Transverse colon (tissue), 4 donors: ENCODE measurements at regions not wholly inside any gene's neighbourhood (a gene's known extent, or its start where the extent isn't known, plus 50 kb on each side); places are given as distances from the start of the nearest gene placed in this dataset.

Experiments used
- DNase-seq: peaks from one replicate; pipeline ENCODE4 v3.0.0-alpha.2; 2019
- H3K27ac ChIP-seq, 4 donors: fragments of 200-600 bp; sonication (generic); 2 replicates each; pipeline ENCODE4 v1.5.1; 2016 to 2018; ENCODE audit warnings: inconsistent platforms in 4 of 4
- H3K27me3 ChIP-seq: fragments of 200-600 bp; sonication (generic); 2 replicates; pipeline ENCODE4 v1.5.1; 2017; ENCODE audit warnings: inconsistent platforms
- H3K36me3 ChIP-seq, 4 donors: fragments of 200-600 bp; sonication (generic); 2 replicates each; pipeline ENCODE4 v1.5.1; 2017 to 2019; ENCODE audit warnings: inconsistent platforms in 4 of 4
- H3K4me1 ChIP-seq, 4 donors: fragments of 200-600 bp; sonication (generic); 2 replicates each; pipeline ENCODE4 v1.5.1; 2017 to 2020; ENCODE audit warnings: inconsistent platforms in 4 of 4
- H3K4me3 ChIP-seq, 4 donors: fragments of 200-600 bp; sonication (generic); 1 replicate in 1 of 4; 2 replicates in 3 of 4; pipeline versions ENCODE4 v1.5.1 to v1.6.1; 2017 to 2019; ENCODE audit warnings: inconsistent platforms in 4 of 4
- H3K9me3 ChIP-seq, 2 donors: fragments of 200-600 bp; sonication (generic); 2 replicates each; pipeline ENCODE4 v1.5.1; 2017 to 2019; ENCODE audit warnings: inconsistent platforms in 2 of 2
- EP300 ChIP-seq: sonication (generic); formaldehyde crosslinking; IDR thresholded peaks from one replicate; pipeline ENCODE4 v1.6.1; 2017; ENCODE audit warnings: antibody characterized with exemption, low read depth
- POLR2A ChIP-seq: fragments of 450-650 bp; IDR thresholded peaks from one replicate; pipeline ENCODE4 v1.6.1; 2016; ENCODE audit warnings: antibody characterized with exemption, mild to moderate bottlenecking, moderate library complexity
- POLR2AphosphoS5 ChIP-seq, 3 donors: sonication (generic); formaldehyde crosslinking; IDR thresholded peaks; one replicate each; pipeline ENCODE4 v1.6.1; 2016; ENCODE audit warnings: antibody characterized with exemption in 3 of 3
- WGBS, 2 donors: methylation state at CpG; one replicate each; pipeline ENCODE4 v1.1.5; 2018; ENCODE audit warnings: low coverage in 1 of 2; 5-methylcytosine and 5-hydroxymethylcytosine counted together
- in situ Hi-C, 4 donors: fragments of 200-750 bp; cut with MboI; loops; one replicate each; pipeline versions ENCODE4 v1.15.0 to v1.15.1; 2017; ENCODE audit warnings: low sequenced_read_pairs in 3 of 4, low pct_ligation_motif_present in 1 of 4, low pct_unique_long_range_greater_than_20kb in 1 of 4
- intact Hi-C: fragments of 100-400 bp; cut with DNase I; formaldehyde crosslinking; loops from one replicate; pipeline ENCODE4 v1.15.1; 2023; ENCODE audit warnings: low total_unique reads
- TF ChIP-seq, protein P1 (sequence below), 5 experiments: fragments of 200-600 bp in 3 of 5; fragments of 450-650 bp in 2 of 5; sonication (generic) in 3 of 5; IDR thresholded peaks; 1 replicate in 2 of 5; 2 replicates in 3 of 5; pipeline ENCODE4 v1.5.1; 2016 to 2017; ENCODE audit warnings: antibody characterized with exemption in 5 of 5, inconsistent platforms in 3 of 5, mild to moderate bottlenecking in 2 of 5, moderate library complexity in 1 of 5

DNA sequence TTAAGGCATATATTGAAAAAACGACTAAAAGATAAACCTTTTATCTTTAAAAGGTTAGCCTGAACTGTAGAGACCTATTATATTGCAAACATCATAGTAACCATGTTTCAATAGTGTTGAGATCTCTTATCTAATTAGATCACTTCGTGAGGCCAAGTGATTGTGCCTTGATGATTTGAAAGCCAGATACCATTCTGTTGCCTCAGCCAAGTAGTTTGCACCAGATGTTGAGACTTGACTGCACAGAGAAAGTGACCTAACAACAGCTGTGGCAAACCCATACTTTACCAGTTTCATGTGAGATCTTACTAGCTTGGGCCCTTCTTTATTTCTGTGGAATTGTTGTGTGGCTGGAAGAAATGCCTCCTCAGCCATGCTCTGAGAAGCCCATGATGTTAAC, 717.3 kb downstream of the KCNJ2 start:
- Histone ChIP-seq H3K4me1 (no peaks in the 10 kb centered on the region), H3K9me3 (no peaks in the 10 kb centered on the region), H3K27me3 (no peaks in the 10 kb centered on the region), H3K27ac (no peak overlapping the region), H3K4me3 (no peak overlapping the region), H3K36me3 (no peaks in the 10 kb centered on the region)
- TF ChIP-seq EP300 = no peak
- TF ChIP-seq, protein P1, sequence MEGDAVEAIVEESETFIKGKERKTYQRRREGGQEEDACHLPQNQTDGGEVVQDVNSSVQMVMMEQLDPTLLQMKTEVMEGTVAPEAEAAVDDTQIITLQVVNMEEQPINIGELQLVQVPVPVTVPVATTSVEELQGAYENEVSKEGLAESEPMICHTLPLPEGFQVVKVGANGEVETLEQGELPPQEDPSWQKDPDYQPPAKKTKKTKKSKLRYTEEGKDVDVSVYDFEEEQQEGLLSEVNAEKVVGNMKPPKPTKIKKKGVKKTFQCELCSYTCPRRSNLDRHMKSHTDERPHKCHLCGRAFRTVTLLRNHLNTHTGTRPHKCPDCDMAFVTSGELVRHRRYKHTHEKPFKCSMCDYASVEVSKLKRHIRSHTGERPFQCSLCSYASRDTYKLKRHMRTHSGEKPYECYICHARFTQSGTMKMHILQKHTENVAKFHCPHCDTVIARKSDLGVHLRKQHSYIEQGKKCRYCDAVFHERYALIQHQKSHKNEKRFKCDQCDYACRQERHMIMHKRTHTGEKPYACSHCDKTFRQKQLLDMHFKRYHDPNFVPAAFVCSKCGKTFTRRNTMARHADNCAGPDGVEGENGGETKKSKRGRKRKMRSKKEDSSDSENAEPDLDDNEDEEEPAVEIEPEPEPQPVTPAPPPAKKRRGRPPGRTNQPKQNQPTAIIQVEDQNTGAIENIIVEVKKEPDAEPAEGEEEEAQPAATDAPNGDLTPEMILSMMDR (IDR thresholded peaks at IDR 0.05) = no peak
- no peak for TF ChIP-seq POLR2AphosphoS5 (IDR thresholded peaks at IDR 0.05)
- no peak for TF ChIP-seq POLR2A
- no peak for DNase-seq
- in situ Hi-C loops = no loop called here
- WGBS, 2 donors = 31 to 33% methylated on average over 2 of the region's 2 CpGs
- intact Hi-C loops = no loop called here

DNA sequence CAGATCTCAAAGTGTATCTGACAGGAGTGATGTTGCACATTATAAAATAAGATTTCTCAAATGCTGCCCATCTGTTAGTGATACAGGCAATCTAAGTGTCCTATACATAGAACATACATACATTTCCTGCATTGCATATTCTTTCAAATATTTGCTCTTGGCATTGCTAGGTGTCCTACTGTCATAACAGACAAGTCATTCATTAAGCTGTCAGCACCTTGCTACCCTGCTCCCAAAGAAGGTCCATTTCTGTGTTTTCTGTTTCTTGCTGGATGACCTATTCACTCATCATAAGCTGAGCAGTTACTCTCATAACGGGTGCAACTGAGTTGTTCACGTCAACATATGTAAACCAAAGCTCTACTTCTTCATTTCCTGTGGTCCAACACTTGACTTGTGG, 719.0 kb downstream of the KCNJ2 start:
- Histone ChIP-seq H3K27me3 (no peaks in the 10 kb centered on the region), H3K4me1 (no peaks in the 10 kb centered on the region), H3K9me3 (no peaks in the 10 kb centered on the region), H3K27ac (no peak overlapping the region), H3K36me3 (no peaks in the 10 kb centered on the region), H3K4me3 (no peak overlapping the region)
- DNase-seq = no peak
- TF ChIP-seq, protein P1 (IDR thresholded peaks at IDR 0.05) = no peak
- no peak for TF ChIP-seq POLR2AphosphoS5 (IDR thresholded peaks at IDR 0.05)
- 74 to 75% methylated on average over 2 of the region's 2 CpGs for WGBS, 2 donors
- intact Hi-C loops (no loop called here), in situ Hi-C loops (no loop called here)

DNA sequence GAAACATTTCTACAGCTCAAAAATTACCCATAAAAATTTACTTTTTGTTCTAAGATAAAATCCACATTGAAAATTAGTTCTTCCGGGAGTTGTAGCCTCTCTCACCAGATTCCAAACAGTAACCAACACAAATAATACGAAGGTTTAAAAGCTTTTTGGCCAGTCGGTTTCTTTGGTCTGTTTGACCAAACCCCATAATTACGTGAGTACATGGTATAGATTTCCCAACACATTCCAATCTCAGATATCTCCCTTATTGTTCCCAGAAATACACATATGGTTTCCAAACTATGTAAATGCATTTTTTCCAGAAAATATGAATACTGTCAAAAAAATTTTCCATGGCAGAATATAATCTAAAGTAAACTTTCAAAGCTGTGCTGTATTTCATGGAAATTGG, 722.0 kb downstream of the KCNJ2 start:
- no peaks in the 10 kb centered on the region for H3K4me1 ChIP-seq
- in situ Hi-C loops = no loop called here
- no peak for TF ChIP-seq POLR2A
- TF ChIP-seq POLR2AphosphoS5 (IDR thresholded peaks at IDR 0.05) = no peak
- TF ChIP-seq, protein P1 (IDR thresholded peaks at IDR 0.05) = no peak
- TF ChIP-seq EP300 = no peak
- H3K27me3 ChIP-seq = no peaks in the 10 kb centered on the region
- DNase-seq = no peak
- WGBS, 2 donors = 71 to 78% methylated on average over 2 to 4 of the region's 4 CpGs
- H3K9me3 ChIP-seq = no peaks in the 10 kb centered on the region
- no peaks in the 10 kb centered on the region for H3K36me3 ChIP-seq
- intact Hi-C loops = no loop called here
- H3K27ac ChIP-seq = no peak overlapping the region
- H3K4me3 ChIP-seq = no peak overlapping the region

DNA sequence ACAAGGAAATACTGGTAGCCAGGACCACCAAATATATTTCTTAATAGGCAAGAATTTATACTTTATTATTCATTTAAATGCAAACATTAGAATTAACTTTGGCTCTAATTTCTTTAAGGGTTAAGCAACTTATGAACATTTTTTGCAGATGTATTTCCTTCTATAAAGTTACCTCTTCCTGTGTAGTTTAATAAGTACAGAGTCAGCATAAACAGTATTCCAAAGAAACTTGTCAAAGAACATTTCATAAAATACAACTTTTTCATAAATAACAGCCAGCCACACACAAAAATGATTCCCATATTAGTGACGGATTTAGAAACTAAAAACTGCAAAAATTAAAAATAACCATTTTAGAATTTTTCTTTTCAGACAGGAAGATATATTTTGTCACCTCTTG, 723.2 kb downstream of the KCNJ2 start:
- no peak for DNase-seq
- no peaks in the 10 kb centered on the region for H3K36me3 ChIP-seq
- H3K9me3 ChIP-seq = no peaks in the 10 kb centered on the region
- no peak overlapping the region for H3K27ac ChIP-seq
- in situ Hi-C loops = no loop called here
- WGBS, 2 donors = 58 to 66% methylated on average over 1 of the region's 1 CpG
- H3K4me1 ChIP-seq = no peaks in the 10 kb centered on the region
- H3K27me3 ChIP-seq = no peaks in the 10 kb centered on the region
- TF ChIP-seq, protein P1 (IDR thresholded peaks at IDR 0.05) = no peak
- TF ChIP-seq EP300 (no peak), POLR2A (no peak), POLR2AphosphoS5 (IDR thresholded peaks at IDR 0.05) (no peak)
- intact Hi-C loops = no loop called here
- no peak overlapping the region for H3K4me3 ChIP-seq
